HG02610 (cell line): ENCODE measurements at regions not wholly inside any gene's neighbourhood (a gene's known extent, or its start where the extent isn't known, plus 50 kb on each side); places are given as distances from the start of the nearest gene placed in this dataset.

Source experiments
- ATAC-seq: cut with Tn5 transposase; IDR thresholded peaks from one replicate; pipeline ENCODE4 v1.9.1; 2021; ENCODE audit warnings: mild to moderate bottlenecking, moderate library complexity; ENCODE audit not compliant: unreplicated experiment

GRCh38 chr3:194768586-194768985, 82.9 kb downstream of the FAM43A start:
- no peak for ATAC-seq

- peak; percentile 96 for ATAC-seq
Observed at GRCh38 chr3:194769020-194769643, 83.4 kb downstream of the FAM43A start.

- ATAC-seq = no peak
Observed at GRCh38 chr3:194772241-194773000, 86.7 kb downstream of the FAM43A start.

- no peak for ATAC-seq
Observed at GRCh38 chr3:194773216-194773615, 87.5 kb downstream of the FAM43A start.

GRCh38 chr3:194773771-194774455, 88.2 kb downstream of the FAM43A start:
- ATAC-seq = no peak

GRCh38 chr3:194775266-194775665, 89.6 kb downstream of the FAM43A start:
- no peak for ATAC-seq

- ATAC-seq = no peak
Observed at GRCh38 chr3:194775731-194776130, 90.0 kb downstream of the FAM43A start.

- ATAC-seq = no peak
Observed at GRCh38 chr3:194777729-194778128, 92.0 kb downstream of the FAM43A start.

- ATAC-seq = no peak
Observed at GRCh38 chr3:194779729-194780224, 94.1 kb downstream of the FAM43A start.

GRCh38 chr3:194780706-194781105, 95.0 kb downstream of the FAM43A start:
- no peak for ATAC-seq

- no peak for ATAC-seq
Observed at GRCh38 chr3:194781617-194782016, 95.9 kb downstream of the FAM43A start.

GRCh38 chr3:194782698-194783404, 97.2 kb downstream of the FAM43A start:
- ATAC-seq = no peak

- no peak for ATAC-seq
Observed at GRCh38 chr3:194784361-194784760, 98.7 kb downstream of the FAM43A start.

- no peak for ATAC-seq
Observed at GRCh38 chr3:194785315-194785714, 99.6 kb downstream of the FAM43A start.

- no peak for ATAC-seq
Observed at GRCh38 chr3:194787072-194787471, 101.4 kb downstream of the FAM43A start.

GRCh38 chr3:194787650-194788049, 102.0 kb downstream of the FAM43A start:
- no peak for ATAC-seq

- ATAC-seq = no peak
Observed at GRCh38 chr3:194792368-194792767, 106.7 kb downstream of the FAM43A start.

- ATAC-seq = no peak
Observed at GRCh38 chr3:194797555-194798250, 112.0 kb downstream of the FAM43A start.

- ATAC-seq = no peak
Observed at GRCh38 chr3:194798486-194798885, 112.8 kb downstream of the FAM43A start.

GRCh38 chr3:194800002-194800401, 114.3 kb downstream of the FAM43A start:
- ATAC-seq = no peak
